ENCODE measurements at regions not wholly inside any gene's neighbourhood (a gene's known extent, or its start where the extent isn't known, plus 50 kb on each side); places are given as distances from the start of the nearest gene placed in this dataset.
"Not testable (repeated sequence)": the region's sequence is repeated elsewhere in the genome, so short reads cannot be mapped to it uniquely, and the experiment has no call there.

- H3K4me3 ChIP-seq (ENCODE audit: low read depth, poor library complexity, severe bottlenecking): no peak overlapping the region
- no peak for TF ChIP-seq CTCF (IDR thresholded peaks at IDR 0.05)
- TF ChIP-seq POLR2A (IDR thresholded peaks at IDR 0.05): no peak
- intact Hi-C loops (cut with DNase I; ENCODE audit: low total_unique reads): no loop called here
- no peak for DNase-seq (ENCODE audit: low spot score in 2 of 2)
- WGBS, 2 donors: 65 to 69% methylated on average over 2 of the region's 2 CpGs
Measured at GRCh38 chr6:137552809-137553208, 58.6 kb upstream of the OLIG3 start.

- DNase-seq (ENCODE audit: low spot score in 2 of 2); H3K4me3 ChIP-seq (ENCODE audit: low read depth, poor library complexity, severe bottlenecking); intact Hi-C loops (cut with DNase I; ENCODE audit: low total_unique reads): not testable (repeated sequence)
- WGBS, 2 donors: 84 to 88% methylated on average over 3 of the region's 3 CpGs
Measured at GRCh38 chr6:137559521-137560183, 65.5 kb upstream of the OLIG3 start.

GRCh38 chr6:137560184-137560563, 66.0 kb upstream of the OLIG3 start:
- TF ChIP-seq POLR2A (IDR thresholded peaks at IDR 0.05) (no peak), CTCF (IDR thresholded peaks at IDR 0.05) (no peak)
- WGBS, 2 donors: 67 to 85% methylated on average over 1 of the region's 1 CpG
- intact Hi-C loops (cut with DNase I; ENCODE audit: low total_unique reads): no loop called here

GRCh38 chr6:137568067-137568466, 73.9 kb upstream of the OLIG3 start:
- no peak overlapping the region for H3K4me3 ChIP-seq (ENCODE audit: low read depth, poor library complexity, severe bottlenecking)
- TF ChIP-seq POLR2A (IDR thresholded peaks at IDR 0.05) (no peak), CTCF (IDR thresholded peaks at IDR 0.05) (no peak)
- WGBS, 2 donors: 64 to 81% methylated on average over 1 of the region's 1 CpG
- no peak for DNase-seq (ENCODE audit: low spot score in 2 of 2)
- intact Hi-C loops (cut with DNase I; ENCODE audit: low total_unique reads): no loop called here

More at GRCh38 chr6:137560184-137560563, 66.0 kb upstream of the OLIG3 start:
- H3K4me3 ChIP-seq (ENCODE audit: low read depth, poor library complexity, severe bottlenecking): no peak overlapping the region
- DNase-seq (ENCODE audit: low spot score in 2 of 2): no peak

- WGBS, 2 donors: 43 to 50% methylated on average over 8 of the region's 8 CpGs
- H3K4me3 ChIP-seq (ENCODE audit: low read depth, poor library complexity, severe bottlenecking): no peak overlapping the region
- intact Hi-C loops (cut with DNase I; ENCODE audit: low total_unique reads): no loop called here
- DNase-seq (ENCODE audit: low spot score in 2 of 2): no peak
- TF ChIP-seq POLR2A (IDR thresholded peaks at IDR 0.05) (no peak), CTCF (IDR thresholded peaks at IDR 0.05) (no peak)
Measured at GRCh38 chr6:137570393-137570792, 76.2 kb upstream of the OLIG3 start.

GRCh38 chr6:137571854-137572253, 77.7 kb upstream of the OLIG3 start:
- no peak overlapping the region for H3K4me3 ChIP-seq (ENCODE audit: low read depth, poor library complexity, severe bottlenecking)
- TF ChIP-seq POLR2A (IDR thresholded peaks at IDR 0.05) (no peak), CTCF (IDR thresholded peaks at IDR 0.05) (no peak)
- intact Hi-C loops (cut with DNase I; ENCODE audit: low total_unique reads): no loop called here
- DNase-seq (ENCODE audit: low spot score in 2 of 2): no peak

Data from lower leg skin (tissue), 4 donors.